CD14-positive monocyte (primary cell): ENCODE measurements at regions not wholly inside any gene's neighbourhood (a gene's known extent, or its start where the extent isn't known, plus 50 kb on each side); places are given as distances from the start of the nearest gene placed in this dataset.

Experiments
- DNase-seq, 3 donors: peaks; one replicate each; pipeline ENCODE4 v3.0.0-alpha.2; 2011 to 2022
- H2AFZ ChIP-seq: 2 replicates; pipeline ENCODE4 v1.6.0; 2012; ENCODE audit warnings: mild to moderate bottlenecking, low read depth, low read length, inconsistent platforms; ENCODE audit not compliant: insufficient read depth, poor library complexity, severe bottlenecking
- H3K27ac ChIP-seq, 2 donors: 1 replicate in 1 of 2; 2 replicates in 1 of 2; pipeline ENCODE4 v1.5.1; 2012 to 2013; ENCODE audit warnings: low read length in 2 of 2, control low read depth in 1 of 2, inconsistent platforms in 1 of 2, low read depth in 1 of 2, mild to moderate bottlenecking in 1 of 2
- H3K27me3 ChIP-seq, 2 donors: one replicate each; pipeline versions ENCODE4 v1.6.0 to v1.6.1; 2011 to 2013; ENCODE audit warnings: low read length in 2 of 2; ENCODE audit not compliant: control insufficient read depth in 2 of 2, insufficient read depth in 2 of 2
- H3K36me3 ChIP-seq, 2 donors: replicated peaks in 1 of 2; 1 replicate in 1 of 2; 2 replicates in 1 of 2; pipeline versions ENCODE4 v1.5.1 to v1.6.1; 2012 to 2013; ENCODE audit warnings: low read length in 2 of 2, control low read depth in 1 of 2, inconsistent platforms in 1 of 2, mild to moderate bottlenecking in 1 of 2; ENCODE audit not compliant: insufficient read depth in 2 of 2, control insufficient read depth in 1 of 2
- H3K4me1 ChIP-seq, 2 donors: 1 replicate in 1 of 2; 2 replicates in 1 of 2; pipeline versions ENCODE4 v1.5.1 to v1.6.1; 2012 to 2013; ENCODE audit warnings: low read length in 2 of 2, control low read depth in 1 of 2, inconsistent platforms in 1 of 2, mild to moderate bottlenecking in 1 of 2, moderate library complexity in 1 of 2; ENCODE audit not compliant: insufficient read depth in 2 of 2, control insufficient read depth in 1 of 2
- H3K4me2 ChIP-seq: replicated peaks from 2 replicates; pipeline ENCODE3; 2012; ENCODE audit warnings: low read length, moderate library complexity, mild to moderate bottlenecking; ENCODE audit not compliant: poor library complexity, severe bottlenecking; ENCODE audit errors: extremely low read depth
- H3K4me3 ChIP-seq, 3 experiments: fragments of 200-600 bp in 1 of 3; sonication (generic) in 1 of 3; replicated peaks in 1 of 3; 1 replicate in 2 of 3; 2 replicates in 1 of 3; pipeline ENCODE4 v1.5.1; 2011 to 2013; ENCODE audit warnings: low read length in 3 of 3, mild to moderate bottlenecking in 3 of 3, control low read depth in 2 of 3, low read depth in 2 of 3, inconsistent platforms in 1 of 3, moderate library complexity in 1 of 3
- H3K79me2 ChIP-seq: 2 replicates; pipeline ENCODE4 v1.6.0; 2012; ENCODE audit warnings: mild to moderate bottlenecking, control low read depth, inconsistent platforms, low read length, moderate library complexity; ENCODE audit not compliant: insufficient read depth
- H3K9ac ChIP-seq: 2 replicates; pipeline ENCODE4 v1.6.0; 2017; ENCODE audit warnings: low read length, mild to moderate bottlenecking; ENCODE audit not compliant: insufficient read depth, poor library complexity, severe bottlenecking
- H3K9me3 ChIP-seq, 2 donors: replicated peaks in 1 of 2; 1 replicate in 1 of 2; 2 replicates in 1 of 2; pipeline versions ENCODE4 v1.5.1 to v1.6.1; 2012 to 2013; ENCODE audit warnings: low read length in 2 of 2, control low read depth in 1 of 2; ENCODE audit not compliant: control insufficient read depth in 1 of 2, insufficient read depth in 1 of 2
- H4K20me1 ChIP-seq: 2 replicates; pipeline ENCODE4 v1.6.0; 2012; ENCODE audit warnings: mild to moderate bottlenecking, low read length, control low read depth, moderate library complexity; ENCODE audit not compliant: insufficient read depth
- H3K27ac Mint-ChIP-seq, 7 donors: one replicate each; pipeline ENCODE4 v1.8.0; 2020; ENCODE audit warnings: mild to moderate bottlenecking in 7 of 7, mixed read lengths in 7 of 7, moderate library complexity in 6 of 7, inconsistent platforms in 2 of 7
- H3K27me3 Mint-ChIP-seq, 3 donors: one replicate each; pipeline ENCODE4 v1.8.0; 2021 to 2022; ENCODE audit warnings: low read depth in 3 of 3, mild to moderate bottlenecking in 3 of 3, mixed read lengths in 3 of 3, moderate library complexity in 3 of 3, inconsistent platforms in 1 of 3
- H3K36me3 Mint-ChIP-seq, 2 donors: one replicate each; pipeline ENCODE4 v1.8.0; 2020; ENCODE audit warnings: mixed read lengths in 2 of 2, inconsistent platforms in 1 of 2, mild to moderate bottlenecking in 1 of 2
- H3K4me1 Mint-ChIP-seq: one replicate; pipeline ENCODE4 v1.8.0; 2020; ENCODE audit warnings: mild to moderate bottlenecking, mixed read lengths
- H3K4me3 Mint-ChIP-seq, 2 donors: one replicate each; pipeline ENCODE4 v1.8.0; 2020; ENCODE audit warnings: mild to moderate bottlenecking in 2 of 2, mixed read lengths in 2 of 2, moderate library complexity in 1 of 2
- H3K9me3 Mint-ChIP-seq, 7 donors: one replicate each; pipeline ENCODE4 v1.8.0; 2020 to 2022; ENCODE audit warnings: mixed read lengths in 7 of 7, mild to moderate bottlenecking in 6 of 7, moderate library complexity in 6 of 7, inconsistent platforms in 2 of 7
- CTCF ChIP-seq: fragments of 200-600 bp; IDR thresholded peaks from one replicate; pipeline ENCODE4 v1.8.0; 2022; ENCODE audit warnings: antibody characterized with exemption, mild to moderate bottlenecking
- WGBS: methylation state at CpG from one replicate; pipeline ENCODE4 v1.1.5; 2013; ENCODE audit warnings: missing lambda C conversion rate; ENCODE audit not compliant: insufficient coverage; 5-methylcytosine and 5-hydroxymethylcytosine counted together
- intact Hi-C, 2 donors: fragments of 100-400 bp; cut with micrococcal nuclease; formaldehyde crosslinking; loops; one replicate each; pipeline versions ENCODE4 v1.15.0 to v1.15.1; 2023

GRCh38 chr10:128281861-128282260 is 155.6 kb upstream of the MKI67 start:
- peaks cover 32 to 49% (median 33%) of the 10 kb centered on the region in 3 donors for H3K27me3 Mint-ChIP-seq
- no peak overlapping the region for H3K27ac Mint-ChIP-seq
- intact Hi-C loops: no loop called here
- no peak overlapping the region for H2AFZ ChIP-seq
- H3K79me2 ChIP-seq: no peaks in the 10 kb centered on the region
- no peaks in the 10 kb centered on the region for H3K9me3 ChIP-seq
- 91% methylated on average over 11 of the region's 14 CpGs for WGBS
- H3K36me3 ChIP-seq: no peaks in the 10 kb centered on the region
- no peak overlapping the region for H3K4me3 ChIP-seq
- no peak overlapping the region for H3K27ac ChIP-seq
- no peaks in the 10 kb centered on the region for H3K4me1 Mint-ChIP-seq
- H3K9me3 Mint-ChIP-seq: peaks cover 0 to 3% (median 0%) of the 10 kb centered on the region in 7 donors
- TF ChIP-seq CTCF: no peak
- no peak overlapping the region for H3K4me3 Mint-ChIP-seq
- H3K4me1 ChIP-seq: no peaks in the 10 kb centered on the region
- H3K4me2 ChIP-seq: no peak overlapping the region
- no peaks in the 10 kb centered on the region for H3K36me3 Mint-ChIP-seq
- peaks cover 19 to 35% of the 10 kb centered on the region in 2 donors for H3K27me3 ChIP-seq
- DNase-seq: no peak
- H4K20me1 ChIP-seq: no peaks in the 10 kb centered on the region
- no peak overlapping the region for H3K9ac ChIP-seq

GRCh38 chr10:128286141-128286761 is 160.0 kb upstream of the MKI67 start:
- H3K27me3 ChIP-seq: peaks cover 20 to 43% of the 10 kb centered on the region in 2 donors
- H4K20me1 ChIP-seq: no peaks in the 10 kb centered on the region
- 47% methylated on average over 16 of the region's 22 CpGs for WGBS
- no peak overlapping the region for H3K4me2 ChIP-seq
- no peak for TF ChIP-seq CTCF
- no peak overlapping the region for H2AFZ ChIP-seq
- no peaks in the 10 kb centered on the region for H3K79me2 ChIP-seq
- H3K4me3 ChIP-seq: no peak overlapping the region
- Mint-ChIP-seq H3K27ac (no peak overlapping the region), H3K4me1 (no peaks in the 10 kb centered on the region), H3K36me3 (no peaks in the 10 kb centered on the region), H3K27me3 (peaks cover 34 to 53% (median 37%) of the 10 kb centered on the region in 3 donors), H3K9me3 (peaks cover 1 to 15% (median 10%) of the 10 kb centered on the region in 7 donors), H3K4me3 (peak overlapping the region in 1 of 2 donors; percentile 76)
- peaks cover 5 to 14% of the 10 kb centered on the region in 2 donors for H3K9me3 ChIP-seq
- H3K36me3 ChIP-seq: no peaks in the 10 kb centered on the region
- no peaks in the 10 kb centered on the region for H3K4me1 ChIP-seq
- DNase-seq: no peak
- no peak overlapping the region for H3K27ac ChIP-seq
- H3K9ac ChIP-seq: no peak overlapping the region
- intact Hi-C loops: no loop called here
